ENCODE measurements at regions not wholly inside any gene's neighbourhood (a gene's known extent, or its start where the extent isn't known, plus 50 kb on each side); places are given as distances from the start of the nearest gene placed in this dataset.

GRCh38 chr11:31902706-31903105, 91.6 kb upstream of the PAX6 start:
- ATAC-seq (ENCODE audit: low read depth in 2 of 2) (no peak), DNase-seq (no peak)
- Mint-ChIP-seq H3K27ac (no peak overlapping the region), H3K9me3 (peaks cover 0 to 15% (median 11%) of the 10 kb centered on the region in 7 donors), H3K4me3 (no peak overlapping the region), H3K4me1 (no peaks in the 10 kb centered on the region), H3K36me3 (peaks cover 5 to 9% of the 10 kb centered on the region in 2 donors), H3K27me3 (peaks cover 10 to 36% (median 23%) of the 10 kb centered on the region in 3 donors)

DNA sequence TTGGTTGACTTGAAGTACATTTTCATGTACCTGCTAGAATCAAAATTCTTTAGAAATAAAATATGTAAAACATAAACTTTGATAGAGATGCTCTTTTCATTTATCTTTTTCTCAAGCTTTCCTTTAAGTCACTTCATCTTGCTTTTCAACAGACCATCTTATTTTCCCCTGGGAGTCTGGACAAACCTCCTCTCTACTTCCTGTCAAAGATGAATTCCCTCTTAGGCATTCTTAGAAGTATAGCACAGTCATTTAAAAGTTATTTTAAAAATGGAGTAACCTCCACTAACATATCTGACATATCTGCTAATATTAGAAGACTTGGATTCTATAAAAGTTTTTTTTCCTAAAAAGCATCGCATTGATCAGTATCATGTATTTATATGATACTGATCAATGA, 84.8 kb upstream of the PAX6 start:
- Mint-ChIP-seq H3K27me3 (peaks cover 13 to 35% (median 34%) of the 10 kb centered on the region in 3 donors), H3K4me1 (no peaks in the 10 kb centered on the region), H3K4me3 (no peak overlapping the region), H3K27ac (no peak overlapping the region), H3K36me3 (peaks cover 5 to 9% of the 10 kb centered on the region in 2 donors), H3K9me3 (peaks cover 0 to 10% (median 7%) of the 10 kb centered on the region in 7 donors)
- DNase-seq (no peak), ATAC-seq (ENCODE audit: low read depth in 2 of 2) (no peak)

DNA sequence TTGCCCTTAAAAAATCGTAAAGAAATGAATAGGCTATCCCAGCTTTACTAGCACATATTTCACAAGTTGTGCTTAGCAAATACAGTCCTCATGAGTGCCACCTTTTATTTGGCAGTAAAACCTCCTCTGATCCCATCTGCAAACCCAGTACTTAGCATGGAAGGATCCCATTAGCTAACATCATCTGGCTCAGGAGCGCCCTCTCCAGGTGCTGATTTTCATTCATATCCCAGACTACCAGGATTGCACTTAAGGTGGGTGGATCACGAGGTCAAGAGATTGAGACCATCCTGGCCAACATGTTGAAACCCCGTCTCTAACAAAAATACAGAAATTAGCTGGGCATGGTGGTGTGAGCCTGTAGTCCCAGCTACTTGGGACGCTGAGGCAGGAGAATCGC, 76.1 kb upstream of the PAX6 start:
- H3K27ac Mint-ChIP-seq = no peak overlapping the region
- DNase-seq = no peak

GRCh38 chr11:31884080-31884479, 73.0 kb upstream of the PAX6 start:
- H3K27ac Mint-ChIP-seq = no peak overlapping the region
- H3K9me3 Mint-ChIP-seq = peaks cover 0 to 5% (median 2%) of the 10 kb centered on the region in 7 donors
- no peak for DNase-seq
- H3K36me3 Mint-ChIP-seq = no peaks in the 10 kb centered on the region
- no peak for ATAC-seq (ENCODE audit: low read depth in 2 of 2)
- peaks cover 14 to 35% (median 24%) of the 10 kb centered on the region in 3 donors for H3K27me3 Mint-ChIP-seq
- H3K4me3 Mint-ChIP-seq = no peak overlapping the region
- no peaks in the 10 kb centered on the region for H3K4me1 Mint-ChIP-seq

More for the DNA sequence above, 76.1 kb upstream of the PAX6 start:
- H3K27me3 Mint-ChIP-seq = peaks cover 14 to 23% (median 17%) of the 10 kb centered on the region in 3 donors
- no peak for ATAC-seq (ENCODE audit: low read depth in 2 of 2)
- H3K36me3 Mint-ChIP-seq = no peaks in the 10 kb centered on the region
- H3K4me3 Mint-ChIP-seq = no peak overlapping the region
- H3K9me3 Mint-ChIP-seq = peaks cover 0 to 2% (median 0%) of the 10 kb centered on the region in 7 donors
- no peaks in the 10 kb centered on the region for H3K4me1 Mint-ChIP-seq

- H3K9me3 Mint-ChIP-seq = peaks cover 0 to 7% (median 3%) of the 10 kb centered on the region in 7 donors
- DNase-seq (no peak), ATAC-seq (ENCODE audit: low read depth in 2 of 2) (no peak)
- H3K27ac Mint-ChIP-seq = no peak overlapping the region
- H3K4me3 Mint-ChIP-seq = no peak overlapping the region
- no peaks in the 10 kb centered on the region for H3K4me1 Mint-ChIP-seq
- no peaks in the 10 kb centered on the region for H3K36me3 Mint-ChIP-seq
- peaks cover 12 to 39% (median 17%) of the 10 kb centered on the region in 3 donors for H3K27me3 Mint-ChIP-seq
These were observed 72.3 kb upstream of the PAX6 start for GRCh38 chr11:31883435-31883834.

DNA sequence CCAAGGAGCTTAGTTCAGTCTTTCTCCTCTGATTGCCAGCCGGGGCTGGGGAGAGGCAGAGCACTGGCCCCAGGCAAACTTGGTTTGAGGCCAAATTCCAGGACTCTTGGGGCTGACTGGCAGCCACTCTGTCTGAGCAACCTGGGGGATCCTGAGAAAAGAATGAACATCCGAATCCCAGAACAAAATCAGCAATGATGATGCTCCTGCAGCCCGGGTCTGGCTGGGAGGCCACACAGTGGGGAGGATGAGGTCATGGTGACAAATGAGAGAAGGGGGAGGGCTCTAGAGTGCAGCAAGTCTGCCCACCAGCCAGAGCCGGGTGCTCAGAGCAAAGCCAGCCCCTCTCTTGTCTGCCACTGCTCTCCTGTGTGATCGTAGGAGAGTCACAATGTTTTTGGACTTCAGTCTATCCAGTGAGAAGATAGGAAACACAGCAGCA, 71.8 kb upstream of the PAX6 start:
- Mint-ChIP-seq H3K9me3 (peaks cover 0 to 7% (median 3%) of the 10 kb centered on the region in 7 donors), H3K36me3 (no peaks in the 10 kb centered on the region), H3K4me1 (no peaks in the 10 kb centered on the region), H3K27ac (no peak overlapping the region), H3K27me3 (peaks cover 9 to 40% (median 16%) of the 10 kb centered on the region in 3 donors), H3K4me3 (no peak overlapping the region)
- DNase-seq = no peak
- no peak for ATAC-seq (ENCODE audit: low read depth in 2 of 2)

GRCh38 chr11:31881825-31882224, 70.7 kb upstream of the PAX6 start:
- Mint-ChIP-seq H3K9me3 (peaks cover 0 to 7% (median 3%) of the 10 kb centered on the region in 7 donors), H3K36me3 (no peaks in the 10 kb centered on the region), H3K27me3 (peaks cover 9 to 40% (median 16%) of the 10 kb centered on the region in 3 donors), H3K4me3 (no peak overlapping the region), H3K27ac (no peak overlapping the region), H3K4me1 (no peaks in the 10 kb centered on the region)
- ATAC-seq (ENCODE audit: low read depth in 2 of 2) = no peak
- DNase-seq = no peak

GRCh38 chr11:31879681-31880080, 68.6 kb upstream of the PAX6 start:
- Mint-ChIP-seq H3K36me3 (no peaks in the 10 kb centered on the region), H3K4me1 (no peaks in the 10 kb centered on the region), H3K4me3 (no peak overlapping the region), H3K27ac (no peak overlapping the region), H3K27me3 (peaks cover 17 to 39% (median 19%) of the 10 kb centered on the region in 3 donors), H3K9me3 (peaks cover 0 to 10% (median 3%) of the 10 kb centered on the region in 7 donors)
- DNase-seq (no peak), ATAC-seq (ENCODE audit: low read depth in 2 of 2) (no peak)

GRCh38 chr11:31877863-31878262, 66.7 kb upstream of the PAX6 start:
- Mint-ChIP-seq H3K9me3 (peaks cover 0 to 10% (median 3%) of the 10 kb centered on the region in 7 donors), H3K4me1 (no peaks in the 10 kb centered on the region), H3K27me3 (peaks cover 21 to 41% (median 28%) of the 10 kb centered on the region in 3 donors), H3K27ac (no peak overlapping the region), H3K36me3 (no peaks in the 10 kb centered on the region), H3K4me3 (no peak overlapping the region)
- ATAC-seq (ENCODE audit: low read depth in 2 of 2) (no peak), DNase-seq (no peak)

DNA sequence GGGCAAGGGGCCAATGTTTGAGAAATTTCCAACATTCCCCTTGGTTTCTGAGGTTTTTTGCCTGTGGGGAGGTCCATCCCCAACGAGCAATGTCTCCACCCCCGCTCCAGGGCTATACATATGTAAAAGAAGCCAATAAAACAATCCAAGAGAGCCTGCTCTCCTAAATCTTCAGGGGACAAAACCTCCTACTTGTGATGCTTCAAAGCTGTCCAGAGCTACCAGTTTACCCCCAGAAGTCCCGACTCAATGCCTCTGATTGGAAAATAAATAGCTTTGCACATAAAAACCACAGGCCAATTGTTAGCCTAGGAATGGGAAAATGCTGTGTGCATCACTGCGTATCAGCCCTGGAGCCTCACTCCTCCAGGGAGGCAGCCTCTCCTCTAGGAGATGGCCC, 66.0 kb upstream of the PAX6 start:
- no peak for DNase-seq
- ATAC-seq (ENCODE audit: low read depth in 2 of 2) = no peak
- Mint-ChIP-seq H3K4me3 (no peak overlapping the region), H3K27ac (no peak overlapping the region), H3K9me3 (peaks cover 0 to 10% (median 2%) of the 10 kb centered on the region in 7 donors), H3K36me3 (no peaks in the 10 kb centered on the region), H3K27me3 (peaks cover 26 to 36% (median 35%) of the 10 kb centered on the region in 3 donors), H3K4me1 (no peaks in the 10 kb centered on the region)

DNA sequence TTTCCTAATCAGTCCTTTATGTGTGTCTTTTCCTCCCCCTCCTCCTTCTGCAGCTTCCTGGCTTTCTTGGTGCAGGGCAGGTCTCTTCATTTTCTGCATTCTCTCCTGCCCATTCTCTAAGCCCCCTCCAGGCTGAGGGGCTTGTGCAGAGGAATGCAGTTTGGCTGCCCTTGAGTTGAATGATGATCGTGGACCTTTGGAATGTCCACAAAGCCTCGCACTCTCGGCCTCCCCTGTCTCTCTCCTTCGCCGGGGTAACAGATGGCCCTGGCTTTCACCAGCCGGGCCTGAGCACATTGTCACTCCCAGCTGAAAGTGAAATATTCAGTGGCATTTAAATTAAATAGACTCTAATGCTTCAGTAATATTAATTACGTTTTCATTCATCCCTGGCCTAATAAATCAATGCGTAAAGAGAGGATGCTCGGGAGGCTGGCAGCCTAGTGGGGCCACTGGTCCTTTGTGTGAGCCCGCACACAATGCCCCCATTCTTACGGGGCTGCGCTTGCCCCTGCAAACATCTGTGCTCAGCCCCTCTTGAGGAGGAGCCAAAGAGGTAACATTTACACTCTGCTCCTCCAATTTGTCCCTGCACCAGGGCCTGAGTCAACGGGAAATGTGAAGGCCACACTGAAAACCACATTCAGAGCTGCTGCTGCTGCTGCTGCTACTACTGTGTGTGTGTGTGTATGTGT, 64.9 kb upstream of the PAX6 start:
- DNase-seq (no peak), ATAC-seq (ENCODE audit: low read depth in 2 of 2) (no peak)
- no peak overlapping the region for H3K4me3 Mint-ChIP-seq
- H3K4me1 Mint-ChIP-seq = no peaks in the 10 kb centered on the region
- no peak overlapping the region for H3K27ac Mint-ChIP-seq
- H3K36me3 Mint-ChIP-seq = no peaks in the 10 kb centered on the region
- peaks cover 0 to 7% (median 2%) of the 10 kb centered on the region in 7 donors for H3K9me3 Mint-ChIP-seq
- peaks cover 25 to 29% (median 26%) of the 10 kb centered on the region in 3 donors for H3K27me3 Mint-ChIP-seq

DNA sequence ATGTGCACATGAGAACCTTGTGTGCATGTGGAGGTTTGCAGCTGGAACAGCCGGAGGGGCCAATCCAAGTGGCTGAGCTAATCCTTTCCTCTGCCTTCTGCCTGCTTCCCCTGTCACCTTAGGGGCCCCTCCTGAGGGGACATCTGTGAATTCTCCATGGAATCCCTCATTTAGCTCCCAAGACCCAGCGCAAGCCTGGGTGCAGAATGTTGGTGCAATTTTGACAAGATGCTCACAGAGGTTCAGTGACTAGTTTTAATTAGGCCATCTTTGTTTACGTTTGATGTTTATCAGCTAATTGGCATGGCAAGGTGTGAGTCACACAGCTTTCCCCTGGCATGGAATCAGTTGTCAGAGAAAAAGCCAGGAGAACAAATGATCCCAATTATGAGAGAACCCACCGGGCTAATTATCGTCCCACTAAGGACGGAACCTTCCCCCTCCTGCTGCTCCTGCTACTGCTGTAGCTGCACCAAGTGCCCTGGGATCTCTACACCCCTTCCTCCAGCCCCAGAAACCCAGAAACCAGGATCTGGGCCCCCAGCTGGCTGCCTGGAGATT, 63.6 kb upstream of the PAX6 start:
- Mint-ChIP-seq H3K27me3 (peaks cover 25 to 29% (median 26%) of the 10 kb centered on the region in 3 donors), H3K4me3 (no peak overlapping the region), H3K9me3 (peaks cover 0 to 7% (median 2%) of the 10 kb centered on the region in 7 donors), H3K27ac (no peak overlapping the region), H3K36me3 (no peaks in the 10 kb centered on the region), H3K4me1 (no peaks in the 10 kb centered on the region)
- no peak for DNase-seq
- no peak for ATAC-seq (ENCODE audit: low read depth in 2 of 2)

DNA sequence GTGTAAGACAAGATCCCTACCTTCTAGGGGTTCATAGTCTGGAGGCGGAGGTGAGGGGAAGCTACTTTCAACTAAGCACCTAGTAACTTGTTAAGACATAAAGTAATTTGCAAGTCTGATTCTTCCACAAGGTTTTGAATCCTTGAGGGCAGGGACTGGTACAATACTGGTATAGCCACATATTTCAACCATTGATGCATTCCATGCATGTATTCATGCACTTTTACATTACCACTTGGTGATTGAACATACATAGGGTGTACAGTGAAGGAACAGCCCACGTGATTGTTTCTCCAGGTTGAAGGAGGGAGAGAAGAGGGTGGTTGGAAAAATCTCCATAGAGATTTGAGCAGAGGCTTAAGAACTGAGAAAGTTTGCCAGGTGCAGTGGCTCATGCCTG, 62.0 kb upstream of the PAX6 start:
- Mint-ChIP-seq H3K4me1 (no peaks in the 10 kb centered on the region), H3K36me3 (no peaks in the 10 kb centered on the region), H3K9me3 (peaks cover 0 to 5% (median 0%) of the 10 kb centered on the region in 7 donors), H3K27me3 (peaks cover 25 to 29% (median 26%) of the 10 kb centered on the region in 3 donors), H3K4me3 (no peak overlapping the region), H3K27ac (no peak overlapping the region)
- ATAC-seq (ENCODE audit: low read depth in 2 of 2) (no peak), DNase-seq (no peak)

DNA sequence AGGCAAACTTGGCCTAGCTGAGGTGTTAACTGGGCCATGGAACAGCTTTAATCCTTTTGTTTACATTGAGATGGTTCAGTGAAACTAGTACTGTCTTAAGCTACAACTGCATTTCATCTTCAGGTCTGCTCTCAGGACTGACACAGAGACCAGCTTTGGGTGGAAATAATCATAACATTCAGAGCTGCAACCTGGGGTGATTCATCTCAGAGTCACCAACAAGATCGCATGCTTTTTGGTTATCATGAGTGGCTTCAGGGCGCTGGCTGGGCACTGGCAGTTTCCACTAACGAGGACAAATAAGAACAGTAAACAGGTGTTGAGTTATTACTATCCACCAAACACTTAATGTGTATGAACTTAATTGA, 60.9 kb upstream of the PAX6 start:
- DNase-seq (no peak), ATAC-seq (ENCODE audit: low read depth in 2 of 2) (no peak)
- Mint-ChIP-seq H3K4me1 (no peaks in the 10 kb centered on the region), H3K27ac (no peak overlapping the region), H3K36me3 (no peaks in the 10 kb centered on the region), H3K4me3 (no peak overlapping the region), H3K9me3 (peaks cover 0 to 5% (median 0%) of the 10 kb centered on the region in 7 donors), H3K27me3 (peaks cover 27 to 33% (median 27%) of the 10 kb centered on the region in 3 donors)
